SJSA1 (cell line): ENCODE measurements at regions not wholly inside any gene's neighbourhood (a gene's known extent, or its start where the extent isn't known, plus 50 kb on each side); places are given as distances from the start of the nearest gene placed in this dataset.
"Not testable (repeated sequence)": the region's sequence is repeated elsewhere in the genome, so short reads cannot be mapped to it uniquely, and the experiment has no call there.

Experiments used
- DNase-seq, 2 experiments: peaks; one replicate each; pipeline ENCODE4 v3.0.0-alpha.2; 2015 to 2020; ENCODE audit warnings: low spot score in 2 of 2, low read depth in 1 of 2
- H3K27ac ChIP-seq: fragments of 250-450 bp; sonication (Bioruptor Pico); 2 replicates; pipeline ENCODE4 v1.5.1; 2020; ENCODE audit warnings: mild to moderate bottlenecking, moderate library complexity
- H3K27me3 ChIP-seq: fragments of 250-450 bp; sonication (Bioruptor Pico); replicated peaks from 2 replicates; pipeline ENCODE4 v1.5.1; 2020; ENCODE audit warnings: mild to moderate bottlenecking, moderate library complexity
- H3K36me3 ChIP-seq: fragments of 250-450 bp; sonication (Bioruptor Pico); 2 replicates; pipeline ENCODE4 v1.5.1; 2020; ENCODE audit warnings: mild to moderate bottlenecking
- H3K4me1 ChIP-seq: fragments of 250-450 bp; sonication (Bioruptor Pico); replicated peaks from 2 replicates; pipeline ENCODE4 v1.6.1; 2021; ENCODE audit warnings: mild to moderate bottlenecking
- H3K4me3 ChIP-seq: fragments of 250-450 bp; sonication (Bioruptor Pico); 2 replicates; pipeline ENCODE4 v1.5.1; 2020; ENCODE audit warnings: mild to moderate bottlenecking
- H3K9me3 ChIP-seq: fragments of 250-450 bp; sonication (Bioruptor Pico); replicated peaks from 2 replicates; pipeline ENCODE4 v1.5.1; 2020; ENCODE audit warnings: mild to moderate bottlenecking

DNA sequence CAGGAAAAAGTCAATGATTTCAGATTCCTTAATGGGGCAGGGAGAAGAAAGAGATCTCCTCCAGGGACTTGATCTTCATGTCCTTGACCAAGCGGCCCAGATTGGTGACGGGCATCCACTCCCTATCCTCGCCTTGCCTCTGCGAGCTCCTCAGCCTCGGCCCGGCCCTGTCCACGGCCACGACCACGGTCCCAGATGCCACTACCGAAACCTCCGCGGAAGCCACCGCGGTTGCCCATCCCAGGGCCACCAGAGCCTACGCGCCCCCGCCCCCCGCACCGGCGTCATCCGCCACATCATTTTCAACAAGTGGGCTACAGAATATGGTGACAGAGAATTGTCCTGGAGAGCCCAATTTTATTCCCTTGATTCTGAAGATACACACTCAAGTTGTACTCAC is 751.2 kb upstream of the PABPC4L start:
- Histone ChIP-seq H3K4me1 (no peaks in the 10 kb centered on the region), H3K4me3 (no peak overlapping the region), H3K9me3 (0 out of 2 replicates have a peak, but pooled peaks cover 2% of the 10 kb centered on the region), H3K36me3 (no peaks in the 10 kb centered on the region), H3K27me3 (no peaks in the 10 kb centered on the region), H3K27ac (no peak overlapping the region)
- DNase-seq, result no peak

GRCh38 chr4:134952305-134952704 is 750.7 kb upstream of the PABPC4L start:
- no peaks in the 10 kb centered on the region for H3K4me1 ChIP-seq
- no peak overlapping the region for H3K27ac ChIP-seq
- no peak overlapping the region for H3K4me3 ChIP-seq
- H3K27me3 ChIP-seq, result no peaks in the 10 kb centered on the region
- DNase-seq, result no peak
- H3K36me3 ChIP-seq, result no peaks in the 10 kb centered on the region
- H3K9me3 ChIP-seq, result 0 out of 2 replicates have a peak, but pooled peaks cover 2% of the 10 kb centered on the region

GRCh38 chr4:134948110-134948642 is 746.6 kb upstream of the PABPC4L start:
- Histone ChIP-seq H3K9me3 (no peaks in the 10 kb centered on the region), H3K4me3 (no peak overlapping the region), H3K27ac (no peak overlapping the region), H3K4me1 (no peaks in the 10 kb centered on the region), H3K27me3 (no peaks in the 10 kb centered on the region), H3K36me3 (no peaks in the 10 kb centered on the region)
- no peak for DNase-seq

GRCh38 chr4:134944115-134944514 is 742.5 kb upstream of the PABPC4L start:
- no peak for DNase-seq
- Histone ChIP-seq H3K36me3 (no peaks in the 10 kb centered on the region), H3K9me3 (no peaks in the 10 kb centered on the region), H3K27ac (no peak overlapping the region), H3K4me1 (no peaks in the 10 kb centered on the region), H3K4me3 (no peak overlapping the region), H3K27me3 (no peaks in the 10 kb centered on the region)

- H3K4me3 ChIP-seq, result no peak overlapping the region
- H3K27me3 ChIP-seq, result no peaks in the 10 kb centered on the region
- H3K36me3 ChIP-seq, result no peaks in the 10 kb centered on the region
- DNase-seq, result no peak
- H3K4me1 ChIP-seq, result no peaks in the 10 kb centered on the region
- H3K27ac ChIP-seq, result no peak overlapping the region
- H3K9me3 ChIP-seq, result no peaks in the 10 kb centered on the region
These were observed 734.4 kb upstream of the PABPC4L start for GRCh38 chr4:134936014-134936413.

GRCh38 chr4:134935320-134935719 is 733.7 kb upstream of the PABPC4L start:
- no peak overlapping the region for H3K27ac ChIP-seq
- H3K27me3 ChIP-seq, result no peaks in the 10 kb centered on the region
- no peak overlapping the region for H3K4me3 ChIP-seq
- H3K36me3 ChIP-seq, result no peaks in the 10 kb centered on the region
- DNase-seq, result no peak
- H3K9me3 ChIP-seq, result no peaks in the 10 kb centered on the region
- no peaks in the 10 kb centered on the region for H3K4me1 ChIP-seq

DNA sequence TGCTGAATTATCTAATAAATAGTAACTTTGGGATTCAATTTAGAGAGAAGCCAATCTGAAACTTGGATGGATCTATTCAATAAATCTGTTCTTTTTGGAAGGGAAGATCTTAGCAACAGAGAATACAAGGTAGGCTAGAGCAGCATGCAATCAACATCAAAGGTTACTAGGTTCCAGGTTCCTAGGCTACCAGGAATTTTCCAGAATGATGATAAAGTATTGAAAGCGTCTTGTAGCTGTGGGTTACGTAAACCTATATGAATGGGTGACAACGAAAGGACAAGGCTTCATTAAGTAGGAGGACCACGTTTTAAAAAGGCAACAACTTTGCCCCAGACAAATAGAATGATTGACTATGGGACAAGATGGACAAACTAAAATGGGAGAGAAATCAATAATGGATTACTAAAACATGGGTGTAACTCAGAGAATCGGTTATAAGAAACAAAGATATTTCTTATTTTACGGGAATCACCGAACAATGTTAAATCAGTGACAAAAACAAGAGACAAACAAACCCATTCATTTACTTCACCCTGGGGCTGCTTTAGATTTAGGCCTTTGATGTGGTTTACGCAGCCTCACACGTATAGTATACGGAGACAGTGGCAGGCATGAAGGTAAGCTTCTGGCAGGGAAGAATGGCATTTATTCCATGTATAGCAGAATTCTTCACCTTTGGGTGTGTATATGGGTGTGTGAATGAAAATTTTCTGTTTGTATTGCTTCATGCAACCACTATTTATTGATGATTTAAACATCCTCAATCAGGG is 732.6 kb upstream of the PABPC4L start:
- Histone ChIP-seq H3K4me1 (no peaks in the 10 kb centered on the region), H3K9me3 (no peaks in the 10 kb centered on the region), H3K4me3 (no peak overlapping the region), H3K27ac (no peak overlapping the region), H3K36me3 (no peaks in the 10 kb centered on the region), H3K27me3 (no peaks in the 10 kb centered on the region)
- DNase-seq, result no peak

DNA sequence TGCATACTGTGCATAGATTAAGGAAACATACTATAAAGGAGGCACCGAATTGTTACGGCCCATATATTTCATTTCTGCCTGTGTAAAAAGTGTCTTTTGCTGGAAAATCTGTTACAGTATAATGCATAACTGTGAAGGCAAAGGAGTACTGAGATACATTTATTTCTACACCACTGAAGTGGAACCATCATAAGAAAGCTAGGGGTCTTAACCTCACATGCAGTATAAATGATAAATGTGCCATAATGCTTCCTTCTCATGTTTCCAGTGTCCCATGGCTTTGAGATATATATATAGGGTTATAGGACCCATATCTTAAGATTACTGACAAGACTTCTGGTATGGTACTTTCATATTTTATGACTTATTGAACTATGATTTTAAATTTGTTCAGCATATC is 713.8 kb upstream of the PABPC4L start:
- H3K4me3 ChIP-seq, result no peak overlapping the region
- H3K27me3 ChIP-seq, result no peaks in the 10 kb centered on the region
- no peaks in the 10 kb centered on the region for H3K4me1 ChIP-seq
- no peaks in the 10 kb centered on the region for H3K36me3 ChIP-seq
- no peak for DNase-seq
- H3K9me3 ChIP-seq, result no peaks in the 10 kb centered on the region; the same call in none of the 2 replicates
- no peak overlapping the region for H3K27ac ChIP-seq

- not testable (repeated sequence) for H3K9me3 ChIP-seq, H3K4me1 ChIP-seq, H3K27me3 ChIP-seq, H3K4me3 ChIP-seq, H3K27ac ChIP-seq, DNase-seq, H3K36me3 ChIP-seq
These were observed 712.7 kb upstream of the PABPC4L start for GRCh38 chr4:134914250-134914649.

- Histone ChIP-seq H3K27ac (no peak overlapping the region), H3K4me1 (no peaks in the 10 kb centered on the region), H3K9me3 (no peaks in the 10 kb centered on the region; the same call in 1 of the 2 replicates), H3K36me3 (no peaks in the 10 kb centered on the region), H3K27me3 (no peaks in the 10 kb centered on the region), H3K4me3 (no peak overlapping the region)
- no peak for DNase-seq
These were observed 710.4 kb upstream of the PABPC4L start for GRCh38 chr4:134911941-134912340.

DNA sequence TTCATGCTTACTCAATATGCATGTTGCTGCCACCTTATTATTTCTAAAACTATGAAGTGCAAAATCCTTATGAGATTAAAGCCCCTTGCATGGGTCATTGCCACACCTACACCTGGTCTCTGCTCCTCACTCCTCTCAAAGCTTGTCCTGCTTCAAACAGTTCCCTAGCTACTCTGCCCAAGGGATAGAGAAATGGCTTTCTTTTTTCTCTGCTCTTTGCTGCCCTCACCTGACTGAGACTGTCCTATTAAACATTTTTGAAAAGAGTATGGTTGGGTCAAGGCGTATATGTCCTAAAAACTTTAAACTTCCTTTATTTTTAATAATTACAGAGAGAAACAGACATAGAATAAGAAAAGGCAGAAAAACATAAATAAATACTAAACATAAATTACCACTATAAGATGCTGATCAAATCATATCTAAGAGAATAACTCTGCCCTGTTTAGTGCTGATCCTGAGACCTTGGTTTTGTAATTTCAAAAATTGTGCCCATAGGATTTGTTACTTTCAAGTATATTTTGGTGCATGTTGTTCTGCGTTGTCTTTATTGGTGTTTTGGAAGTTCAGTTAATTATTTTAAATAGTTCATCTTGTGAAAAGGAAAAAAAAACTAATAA is 704.9 kb upstream of the PABPC4L start:
- Histone ChIP-seq H3K36me3 (no peaks in the 10 kb centered on the region), H3K27ac (no peak overlapping the region), H3K4me3 (no peak overlapping the region), H3K4me1 (no peaks in the 10 kb centered on the region), H3K27me3 (no peaks in the 10 kb centered on the region), H3K9me3 (no peaks in the 10 kb centered on the region)
- DNase-seq, result no peak

- H3K27ac ChIP-seq, result no peak overlapping the region
- H3K4me1 ChIP-seq, result no peaks in the 10 kb centered on the region
- H3K27me3 ChIP-seq, result no peaks in the 10 kb centered on the region
- H3K4me3 ChIP-seq, result no peak overlapping the region
- no peaks in the 10 kb centered on the region for H3K9me3 ChIP-seq
- no peaks in the 10 kb centered on the region for H3K36me3 ChIP-seq
- DNase-seq, result no peak
These were observed 703.5 kb upstream of the PABPC4L start for GRCh38 chr4:134905061-134905460.

- Histone ChIP-seq H3K27ac (no peak overlapping the region), H3K9me3 (no peaks in the 10 kb centered on the region; the same call in 1 of the 2 replicates), H3K4me1 (no peaks in the 10 kb centered on the region), H3K27me3 (no peaks in the 10 kb centered on the region), H3K4me3 (no peak overlapping the region), H3K36me3 (no peaks in the 10 kb centered on the region)
- no peak for DNase-seq
These were observed 686.6 kb upstream of the PABPC4L start for GRCh38 chr4:134888156-134888555.

DNA sequence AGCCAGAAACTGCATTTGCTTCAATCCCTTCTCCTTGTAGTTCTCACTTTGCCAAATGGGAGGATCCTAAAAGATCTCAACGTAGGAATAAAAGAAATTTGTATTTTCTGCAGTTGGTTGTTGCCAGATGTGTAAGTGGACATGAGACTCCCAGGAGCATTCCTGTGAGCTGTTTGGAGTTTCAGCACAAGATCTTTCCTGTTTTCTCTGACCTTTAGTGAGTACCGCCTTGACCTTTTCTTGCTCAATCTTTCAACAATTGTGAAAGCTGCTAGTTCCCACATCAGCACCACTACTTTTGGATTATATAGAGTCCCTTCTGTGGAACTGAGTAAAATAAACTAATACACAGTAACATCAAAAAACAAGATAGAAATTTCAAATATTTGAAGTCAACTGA is 683.8 kb upstream of the PABPC4L start:
- Histone ChIP-seq H3K9me3 (no peaks in the 10 kb centered on the region; the same call in 1 of the 2 replicates), H3K4me3 (no peak overlapping the region), H3K4me1 (no peaks in the 10 kb centered on the region), H3K36me3 (no peaks in the 10 kb centered on the region), H3K27me3 (no peaks in the 10 kb centered on the region), H3K27ac (no peak overlapping the region)
- DNase-seq, result no peak
